Esophagus muscularis mucosa (tissue), 4 donors: ENCODE measurements at regions not wholly inside any gene's neighbourhood (a gene's known extent, or its start where the extent isn't known, plus 50 kb on each side); places are given as distances from the start of the nearest gene placed in this dataset.
A peak's percentile ranks its signal among the peaks of the same experiment; 100 is the strongest.

Experiments
- DNase-seq: peaks from one replicate; pipeline ENCODE4 v3.0.0-alpha.2; 2017; ENCODE audit errors: extremely low spot score
- H3K27ac ChIP-seq, 4 donors: fragments of 200-600 bp; sonication (generic); replicated peaks in 1 of 4; 1 replicate in 3 of 4; 2 replicates in 1 of 4; pipeline ENCODE4 v1.5.1; 2016 to 2019; ENCODE audit warnings: mild to moderate bottlenecking in 1 of 4
- H3K27me3 ChIP-seq, 4 donors: fragments of 200-600 bp; sonication (generic); one replicate each; pipeline versions ENCODE4 v1.5.1 to v1.6.0; 2016 to 2019
- H3K36me3 ChIP-seq, 4 donors: fragments of 200-600 bp; sonication (generic); one replicate each; pipeline ENCODE4 v1.5.1; 2016 to 2019
- H3K4me1 ChIP-seq, 4 donors: fragments of 200-600 bp; sonication (generic); one replicate each; pipeline ENCODE4 v1.5.1; 2016 to 2019
- H3K4me3 ChIP-seq, 4 donors: fragments of 200-600 bp; sonication (generic); 1 replicate in 2 of 4; 2 replicates in 2 of 4; pipeline ENCODE4 v1.5.1; 2016 to 2019; ENCODE audit warnings: mild to moderate bottlenecking in 4 of 4, moderate library complexity in 1 of 4
- H3K9me3 ChIP-seq, 4 donors: fragments of 200-600 bp; sonication (generic); 1 replicate in 3 of 4; 2 replicates in 1 of 4; pipeline ENCODE4 v1.5.1; 2016 to 2019
- EP300 ChIP-seq: sonication (generic); formaldehyde crosslinking; IDR thresholded peaks from one replicate; pipeline ENCODE4 v1.6.1; 2017; ENCODE audit warnings: antibody characterized with exemption
- POLR2A ChIP-seq: fragments of 450-650 bp; IDR thresholded peaks from one replicate; pipeline ENCODE4 v1.6.1; 2017; ENCODE audit warnings: antibody characterized with exemption, moderate library complexity, mild to moderate bottlenecking, low read depth
- POLR2AphosphoS5 ChIP-seq, 2 donors: sonication (generic); formaldehyde crosslinking; IDR thresholded peaks; one replicate each; pipeline ENCODE4 v1.6.1; 2017; ENCODE audit warnings: antibody characterized with exemption in 2 of 2
- WGBS: methylation state at CpG from one replicate; pipeline ENCODE4 v1.1.5; 2018; 5-methylcytosine and 5-hydroxymethylcytosine counted together
- intact Hi-C: fragments of 100-400 bp; cut with DNase I; formaldehyde crosslinking; loops from one replicate; pipeline ENCODE4 v1.15.1; 2023
- TF ChIP-seq, protein P1 (sequence below), 3 experiments: fragments of 200-600 bp in 2 of 3; fragments of 450-650 bp in 1 of 3; sonication (generic) in 2 of 3; IDR thresholded peaks; one replicate each; pipeline ENCODE4 v1.5.1; 2017 to 2019; ENCODE audit warnings: antibody characterized with exemption in 3 of 3, mild to moderate bottlenecking in 2 of 3, moderate library complexity in 1 of 3

DNA sequence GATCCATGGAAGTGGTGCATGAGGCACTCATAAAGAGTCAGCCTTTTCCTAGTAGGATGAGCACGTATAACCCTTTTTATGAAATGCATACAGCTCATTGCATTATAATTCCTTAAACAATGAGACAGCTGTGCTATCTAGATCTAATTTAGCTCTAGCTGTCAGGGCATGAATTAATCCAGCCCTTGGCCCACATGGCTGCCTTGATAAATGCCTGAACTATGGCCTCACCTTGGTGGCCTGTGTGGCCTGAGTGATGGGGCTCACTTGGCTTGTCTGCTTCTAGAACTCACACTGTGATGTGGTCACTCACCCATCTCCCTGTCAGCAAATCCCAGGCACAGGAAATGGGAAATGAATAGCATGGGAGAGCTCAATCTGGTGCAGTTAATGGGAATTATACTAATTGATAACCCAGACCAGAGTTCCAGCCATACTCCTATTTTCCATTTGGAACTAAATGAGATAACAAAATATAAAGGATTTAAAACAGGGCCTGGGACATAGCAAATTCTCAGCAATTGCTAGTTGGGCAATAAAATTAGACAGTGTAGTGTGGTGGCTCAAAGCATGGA, 153.6 kb downstream of the HS3ST2 start:
- 60% methylated on average over 1 of the region's 1 CpG for WGBS
- H3K4me1 ChIP-seq = peaks cover 4 to 13% (median 10%) of the 10 kb centered on the region in 4 donors
- no peaks in the 10 kb centered on the region for H3K36me3 ChIP-seq
- H3K4me3 ChIP-seq = no peak overlapping the region
- intact Hi-C loops = no loop called here
- peak; percentile 50 for DNase-seq
- peaks cover 0 to 10% (median 0%) of the 10 kb centered on the region in 4 donors for H3K27me3 ChIP-seq
- TF ChIP-seq POLR2AphosphoS5 (IDR thresholded peaks at IDR 0.05) (no peak), POLR2A (no peak), EP300 (no peak)
- TF ChIP-seq, protein P1, sequence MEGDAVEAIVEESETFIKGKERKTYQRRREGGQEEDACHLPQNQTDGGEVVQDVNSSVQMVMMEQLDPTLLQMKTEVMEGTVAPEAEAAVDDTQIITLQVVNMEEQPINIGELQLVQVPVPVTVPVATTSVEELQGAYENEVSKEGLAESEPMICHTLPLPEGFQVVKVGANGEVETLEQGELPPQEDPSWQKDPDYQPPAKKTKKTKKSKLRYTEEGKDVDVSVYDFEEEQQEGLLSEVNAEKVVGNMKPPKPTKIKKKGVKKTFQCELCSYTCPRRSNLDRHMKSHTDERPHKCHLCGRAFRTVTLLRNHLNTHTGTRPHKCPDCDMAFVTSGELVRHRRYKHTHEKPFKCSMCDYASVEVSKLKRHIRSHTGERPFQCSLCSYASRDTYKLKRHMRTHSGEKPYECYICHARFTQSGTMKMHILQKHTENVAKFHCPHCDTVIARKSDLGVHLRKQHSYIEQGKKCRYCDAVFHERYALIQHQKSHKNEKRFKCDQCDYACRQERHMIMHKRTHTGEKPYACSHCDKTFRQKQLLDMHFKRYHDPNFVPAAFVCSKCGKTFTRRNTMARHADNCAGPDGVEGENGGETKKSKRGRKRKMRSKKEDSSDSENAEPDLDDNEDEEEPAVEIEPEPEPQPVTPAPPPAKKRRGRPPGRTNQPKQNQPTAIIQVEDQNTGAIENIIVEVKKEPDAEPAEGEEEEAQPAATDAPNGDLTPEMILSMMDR (IDR thresholded peaks at IDR 0.05) = no peak
- H3K27ac ChIP-seq = no peak overlapping the region
- no peaks in the 10 kb centered on the region for H3K9me3 ChIP-seq
